HG03108 (cell line): ENCODE measurements at regions not wholly inside any gene's neighbourhood (a gene's known extent, or its start where the extent isn't known, plus 50 kb on each side); places are given as distances from the start of the nearest gene placed in this dataset.
A peak's percentile ranks its signal among the peaks of the same experiment; 100 is the strongest.

ENCODE experiments used
- ATAC-seq: cut with Tn5 transposase; IDR thresholded peaks from one replicate; pipeline ENCODE4 v1.9.1; 2021; ENCODE audit warnings: moderate library complexity; ENCODE audit not compliant: unreplicated experiment

DNA sequence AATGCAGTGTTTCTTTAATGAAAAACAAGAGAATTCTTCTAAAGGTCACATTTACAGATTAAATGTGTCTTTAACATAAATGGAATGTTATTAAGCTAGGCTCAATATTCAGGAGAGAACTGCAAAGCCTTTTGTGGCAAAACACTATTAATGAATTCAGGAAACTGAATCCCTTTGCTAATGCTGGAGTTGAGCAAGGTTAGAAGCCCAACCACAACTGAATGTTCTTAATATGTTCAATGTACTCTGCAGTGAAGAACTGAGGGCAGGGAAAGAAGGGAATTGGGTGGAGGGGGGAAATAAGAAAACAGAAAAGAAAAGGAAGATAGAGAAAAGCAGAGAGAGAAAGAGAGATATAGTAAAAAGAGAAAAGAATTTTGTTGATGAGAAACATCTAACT lies 276.7 kb upstream of the TMEM161B start:
- no peak for ATAC-seq

GRCh38 chr5:88544671-88545070 lies 276.0 kb upstream of the TMEM161B start:
- no peak for ATAC-seq

DNA sequence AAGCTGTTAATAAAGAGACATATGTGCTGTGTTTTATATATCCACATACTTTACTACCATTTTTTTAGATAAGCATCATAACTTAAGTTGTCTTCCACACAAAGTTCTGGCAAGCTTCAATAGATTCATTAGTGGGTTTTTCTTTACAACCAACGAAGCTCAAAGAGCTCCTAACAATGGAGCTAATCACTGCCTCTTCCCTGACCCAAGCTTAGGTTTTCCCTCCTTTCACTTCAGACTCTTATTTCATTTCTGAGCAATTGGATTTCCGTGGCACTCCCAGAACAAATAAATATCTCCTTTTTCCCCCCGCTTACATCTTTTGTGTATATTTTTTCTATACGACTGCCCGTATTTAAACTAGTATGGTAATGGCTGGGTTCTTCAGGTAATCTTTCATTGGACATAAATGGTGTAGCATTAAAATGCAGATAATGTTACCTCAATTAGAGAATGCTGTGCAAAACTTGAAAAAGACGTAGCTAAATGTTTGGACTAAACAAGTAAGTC lies 275.5 kb upstream of the TMEM161B start:
- no peak for ATAC-seq

DNA sequence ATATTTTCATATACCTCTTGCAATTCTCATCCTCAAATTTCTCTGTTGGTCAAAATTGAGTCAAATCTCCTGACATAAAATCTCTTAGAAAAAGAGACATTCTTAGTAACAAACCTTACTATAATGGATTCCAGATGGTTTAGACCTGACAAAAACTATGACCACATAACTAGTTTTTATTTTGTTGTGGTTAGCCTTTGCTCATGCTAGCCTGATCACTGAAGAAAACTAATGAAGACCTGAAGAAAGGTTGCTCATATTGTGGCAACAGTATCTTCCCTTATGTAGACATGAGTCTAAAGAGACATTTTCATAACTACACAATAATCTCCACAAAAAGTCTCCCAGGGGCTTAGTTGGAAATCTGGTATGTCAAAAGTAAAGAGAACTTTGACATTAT lies 274.1 kb upstream of the TMEM161B start:
- ATAC-seq: no peak

DNA sequence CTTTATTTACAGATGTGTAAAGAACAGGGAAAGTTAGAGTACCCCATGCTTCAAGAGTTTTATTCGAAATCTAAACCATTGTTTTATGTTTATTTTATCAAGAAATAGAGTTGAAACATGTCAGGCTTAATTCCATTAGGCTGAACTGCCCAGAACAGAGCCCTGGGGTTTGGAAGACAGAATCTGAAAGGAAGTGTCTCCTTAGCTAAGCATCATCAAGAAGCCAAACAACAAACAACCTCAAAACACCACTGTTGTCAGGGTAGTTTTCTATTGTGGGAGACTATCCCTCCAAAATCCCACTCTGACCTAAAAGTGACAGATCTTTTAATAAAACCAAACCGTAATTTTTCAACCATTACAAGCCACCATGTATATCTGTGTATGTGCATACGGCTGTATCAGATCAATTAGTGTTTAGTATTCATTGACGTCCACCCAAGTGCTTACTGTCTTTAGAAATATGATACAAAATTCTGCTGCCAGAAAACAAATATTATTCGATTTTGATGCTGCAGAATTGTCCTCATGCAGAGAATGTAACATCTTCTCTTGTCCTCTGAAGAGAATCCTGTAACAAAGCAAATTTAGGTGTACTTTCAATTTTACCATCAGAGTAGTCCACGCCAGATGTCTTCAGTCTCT lies 271.9 kb upstream of the TMEM161B start:
- no peak for ATAC-seq

DNA sequence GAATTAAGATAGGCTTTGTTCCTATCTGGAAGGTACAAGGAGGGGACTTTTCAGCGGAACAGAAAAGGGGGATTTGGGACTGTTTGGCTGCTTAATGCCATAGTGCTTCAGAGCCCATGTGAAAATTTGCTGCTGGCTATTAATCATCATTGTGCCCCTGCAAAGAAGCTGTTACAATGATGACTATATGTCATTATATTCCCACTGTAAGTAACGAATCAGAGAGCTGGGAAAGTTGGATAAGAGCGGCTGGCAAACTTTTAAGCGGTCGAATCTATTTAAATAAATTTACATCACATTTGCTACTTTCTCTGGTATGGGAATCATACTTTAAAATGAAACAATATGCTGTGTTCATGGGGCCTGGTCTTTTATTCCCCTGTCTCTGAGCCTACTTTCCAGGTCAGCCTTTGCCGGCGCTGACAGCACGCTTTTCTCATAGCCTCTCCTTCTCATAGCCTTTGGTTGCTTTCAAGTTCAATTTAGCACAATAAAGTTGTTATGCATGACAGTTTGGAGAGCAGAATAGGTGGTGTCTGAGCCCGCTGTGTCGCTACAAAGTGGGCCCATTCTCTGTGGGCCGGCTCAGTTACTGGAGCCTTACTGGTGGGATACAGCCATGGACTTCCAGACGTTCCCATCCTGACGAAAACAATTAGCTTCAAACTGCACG lies 271.2 kb upstream of the TMEM161B start:
- ATAC-seq: no peak

GRCh38 chr5:88539026-88539425 lies 270.4 kb upstream of the TMEM161B start:
- ATAC-seq: no peak

DNA sequence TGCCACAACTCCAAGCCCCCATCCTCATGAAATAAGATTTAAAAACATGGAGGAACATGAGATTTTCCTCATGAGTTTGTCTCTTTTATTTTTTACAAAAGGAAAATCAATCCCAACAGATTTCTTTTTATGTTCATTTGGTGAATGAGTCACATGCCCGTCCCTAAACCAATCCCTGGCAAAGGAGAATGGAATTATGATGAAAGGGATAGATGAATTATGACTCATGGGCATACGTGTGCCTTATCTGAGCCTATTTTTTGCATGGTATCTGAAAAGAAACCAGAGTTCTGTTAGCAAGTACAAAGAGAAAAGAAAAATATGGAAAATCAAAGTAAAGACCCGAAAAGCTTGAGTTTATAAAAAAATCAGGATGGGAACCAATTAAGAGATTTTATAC lies 267.5 kb upstream of the TMEM161B start:
- ATAC-seq: no peak

DNA sequence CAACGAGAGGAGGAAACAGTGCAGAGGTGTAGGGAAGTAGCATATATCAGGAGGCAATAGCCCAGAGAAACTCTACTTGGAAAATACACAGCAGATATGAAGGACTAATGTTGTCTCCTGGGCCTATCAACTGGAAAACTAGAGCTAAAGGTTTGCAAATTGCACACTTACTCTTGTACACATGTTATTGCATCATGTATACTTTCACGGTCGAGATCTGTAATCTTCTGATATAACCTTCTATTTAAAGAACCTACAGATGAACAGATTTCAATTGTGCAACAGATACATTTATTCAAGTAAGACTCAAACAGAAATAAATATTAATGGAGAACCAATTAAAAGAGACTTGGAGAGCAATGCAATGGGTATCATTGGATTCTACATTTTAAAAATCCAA lies 256.3 kb upstream of the TMEM161B start:
- no peak for ATAC-seq

DNA sequence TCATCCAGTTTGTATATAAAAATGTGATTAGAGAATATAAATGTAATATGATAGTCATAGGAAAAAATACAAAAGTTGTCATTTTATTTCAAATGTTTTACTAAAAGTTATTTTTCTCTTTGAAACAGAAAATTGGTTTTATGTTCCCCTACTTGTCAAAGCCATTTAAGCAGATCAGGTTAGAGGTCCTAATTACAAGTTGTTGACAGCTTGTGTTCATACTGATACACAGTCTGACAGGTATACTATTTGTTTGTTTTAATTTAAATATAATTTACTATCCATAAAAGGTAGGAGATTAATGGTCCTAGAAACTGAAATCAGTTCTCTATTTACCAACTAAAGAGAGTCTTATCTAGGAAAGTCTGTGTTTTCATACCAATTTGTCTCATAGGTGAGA lies 250.4 kb upstream of the TMEM161B start:
- ATAC-seq: no peak

GRCh38 chr5:88518131-88519016 lies 249.7 kb upstream of the TMEM161B start:
- no peak for ATAC-seq

DNA sequence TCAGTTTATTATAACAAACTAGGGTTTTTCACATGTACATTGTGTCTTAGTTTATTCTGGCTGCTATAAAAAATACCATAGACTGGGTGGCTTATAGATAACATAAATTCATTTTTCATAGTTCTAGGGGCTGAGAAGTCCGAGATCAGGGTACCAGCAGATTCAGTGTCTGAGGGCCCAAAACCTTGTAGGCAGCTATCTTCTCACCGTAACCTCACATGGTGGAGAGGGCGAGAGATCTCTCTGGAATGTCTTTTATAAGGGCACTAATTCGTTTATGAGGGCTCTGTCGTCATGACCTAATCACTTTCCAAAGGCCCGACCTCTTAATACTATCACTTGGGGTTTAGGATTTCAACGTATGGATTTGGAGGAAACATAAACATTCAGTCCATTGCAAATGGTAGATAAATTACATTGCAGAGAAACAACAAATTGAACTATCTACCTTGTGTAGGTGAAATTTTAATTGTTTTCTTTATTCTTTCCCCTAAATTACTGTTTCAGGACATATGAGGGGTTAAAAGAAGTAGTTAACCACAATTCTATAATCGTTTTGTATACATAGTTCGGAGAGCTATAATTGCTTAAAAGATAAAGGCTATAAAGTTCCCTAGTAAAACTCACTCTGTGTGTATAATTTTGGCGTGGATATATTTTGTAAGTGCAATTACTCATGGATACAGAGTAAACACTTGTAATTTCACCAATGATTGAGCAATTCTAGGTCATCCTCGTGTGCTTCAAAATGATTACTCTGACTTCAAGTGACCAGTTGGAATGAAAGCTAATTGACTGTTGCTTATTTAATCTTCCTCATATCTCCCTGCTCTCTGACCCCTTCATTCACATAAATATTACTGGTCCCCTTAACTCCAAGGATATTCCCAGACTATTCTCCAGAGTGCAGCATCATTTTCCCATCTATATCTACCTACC lies 247.5 kb upstream of the TMEM161B start:
- ATAC-seq: no peak

DNA sequence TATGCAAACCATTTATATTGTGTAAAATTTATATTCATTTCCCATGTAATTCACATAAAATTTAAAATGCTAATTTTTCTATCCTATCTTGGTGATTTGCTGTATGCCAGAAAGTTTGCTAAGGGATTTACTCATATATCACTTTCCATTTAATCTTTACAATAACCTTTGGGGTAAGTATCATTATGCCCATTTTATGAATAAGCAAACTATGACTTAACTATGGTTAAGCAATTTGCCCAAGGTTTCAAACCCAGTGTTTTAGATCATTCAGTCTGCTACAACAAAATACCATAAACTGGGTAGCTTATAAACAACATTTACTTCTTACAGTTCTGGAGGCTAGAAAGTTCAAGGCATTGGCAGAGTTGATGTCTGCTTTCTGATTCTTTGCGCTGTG lies 246.4 kb upstream of the TMEM161B start:
- ATAC-seq: no peak

DNA sequence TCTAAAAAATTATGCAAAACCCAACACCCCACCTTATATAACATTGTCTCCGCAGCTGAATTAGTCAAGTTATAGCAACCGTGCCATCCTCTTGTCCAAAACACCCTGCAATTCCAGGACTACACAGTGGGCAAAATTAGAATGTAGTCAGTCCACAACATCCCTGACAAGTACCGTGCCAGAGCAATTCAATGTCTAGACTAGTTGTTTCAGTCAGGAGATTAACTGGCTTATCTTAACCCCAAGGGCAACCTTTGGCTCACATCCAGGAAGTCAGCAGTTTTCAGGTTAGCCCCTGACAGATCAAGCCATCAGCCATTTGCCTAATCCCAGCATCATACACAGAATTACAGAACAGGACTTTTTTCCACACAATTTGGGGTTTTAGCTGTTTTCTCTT lies 240.8 kb upstream of the TMEM161B start:
- no peak for ATAC-seq

- ATAC-seq: no peak
Measured at GRCh38 chr5:88507261-88507660, 238.6 kb upstream of the TMEM161B start.

DNA sequence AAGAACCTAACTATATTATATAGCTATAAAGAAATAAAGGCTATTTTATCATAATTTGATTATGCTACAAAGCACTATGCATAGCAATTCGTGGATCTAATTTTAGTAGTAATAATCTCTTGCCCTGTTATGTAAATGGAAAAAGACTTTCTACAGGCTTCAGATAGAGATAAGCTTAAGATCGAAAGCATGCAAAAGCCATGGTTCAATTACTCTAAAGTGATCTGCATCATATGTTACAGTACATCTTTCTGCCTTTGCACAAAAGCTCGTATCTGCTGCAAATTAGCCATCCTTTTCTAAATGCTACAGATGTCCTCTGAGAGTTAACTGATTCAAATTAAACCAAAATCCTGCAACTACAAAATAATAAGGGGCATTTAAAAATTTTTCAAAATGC lies 234.8 kb upstream of the TMEM161B start:
- ATAC-seq: no peak

GRCh38 chr5:88503041-88503345 lies 234.3 kb upstream of the TMEM161B start:
- ATAC-seq: no peak

DNA sequence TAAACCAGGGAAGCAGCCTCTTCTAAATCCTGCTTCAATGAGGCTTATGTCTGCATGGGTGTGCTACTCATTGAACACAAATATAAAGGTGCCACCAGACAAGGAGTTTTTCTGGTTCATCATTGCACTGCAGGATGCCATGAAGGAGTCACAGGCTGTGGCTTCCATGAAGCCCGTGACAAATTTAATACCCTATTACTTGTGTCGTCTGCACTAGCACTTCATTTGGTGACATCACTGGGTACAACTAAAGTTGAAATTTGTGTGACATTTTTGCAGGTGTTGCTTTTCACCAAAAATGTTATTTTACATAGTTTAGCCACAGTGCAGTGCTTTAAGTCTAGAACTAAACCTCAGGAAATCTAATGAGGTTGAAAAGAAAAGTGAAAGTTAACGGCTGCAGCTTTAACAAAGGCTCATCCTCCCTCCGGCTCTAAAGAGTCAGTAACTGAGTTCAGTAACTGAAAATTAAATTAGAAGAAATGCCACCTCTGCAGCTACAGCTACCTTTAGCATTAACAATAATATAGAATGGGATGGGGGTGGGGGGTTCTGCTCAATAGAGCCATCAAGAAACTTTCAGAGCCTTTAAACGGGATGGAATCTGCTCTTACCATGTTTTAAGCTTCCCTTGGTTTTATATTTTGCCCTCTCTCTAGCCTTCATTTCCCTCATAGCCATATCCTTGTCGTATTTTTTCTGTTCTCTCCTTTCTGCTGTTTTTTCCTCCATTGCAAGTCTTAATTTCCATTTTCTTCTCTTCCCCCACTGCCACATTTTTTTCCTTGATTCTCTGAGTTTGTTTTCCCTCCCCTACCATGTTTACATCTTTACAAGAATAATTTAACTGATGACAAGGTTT lies 233.8 kb upstream of the TMEM161B start:
- ATAC-seq: peak; percentile 89

GRCh38 chr5:88495810-88496209 lies 227.2 kb upstream of the TMEM161B start:
- no peak for ATAC-seq

DNA sequence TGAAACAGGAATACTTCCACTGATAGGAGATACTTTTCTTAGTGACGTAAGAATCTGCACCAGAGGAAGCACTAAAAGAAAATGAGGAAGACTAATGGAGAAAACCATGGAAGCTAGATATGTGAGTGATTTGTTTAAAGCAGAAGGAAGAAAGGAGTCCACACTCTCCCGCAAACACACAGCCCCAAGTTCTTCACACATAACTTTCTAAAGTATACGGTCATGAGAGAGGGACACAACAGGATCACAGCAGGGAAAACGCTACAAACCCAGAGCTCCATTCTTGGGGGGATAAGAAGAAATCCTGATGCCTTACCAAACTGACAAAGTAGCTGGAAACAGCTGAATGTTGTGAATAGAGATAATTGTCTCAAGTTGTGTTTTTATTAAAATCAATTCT lies 222.2 kb upstream of the TMEM161B start:
- no peak for ATAC-seq
